Neural cell (in vitro differentiated cells): ENCODE measurements at regions not wholly inside any gene's neighbourhood (a gene's known extent, or its start where the extent isn't known, plus 50 kb on each side); places are given as distances from the start of the nearest gene placed in this dataset.

Experiments used
- H2AFZ ChIP-seq: fragments of 200-600, 300-800 bp; sonication (generic), shearing (Covaris generic); 2 replicates; pipeline ENCODE4 v1.6.0; 2014; ENCODE audit warnings: low read depth, mild to moderate bottlenecking, antibody characterized with exemption, low read length, moderate library complexity
- H3F3A ChIP-seq: fragments of 200-600 bp; shearing (Covaris generic); 2 replicates; pipeline ENCODE4 v1.6.1; 2016; ENCODE audit warnings: mild to moderate bottlenecking, moderate library complexity, mixed read lengths, antibody characterized with exemption, low read length; ENCODE audit not compliant: insufficient read depth, poor library complexity, severe bottlenecking
- H3K27ac ChIP-seq: fragments of 200-600, 300-800 bp; sonication (generic), shearing (Covaris generic); 2 replicates; pipeline ENCODE4 v1.5.1; 2014; ENCODE audit warnings: mild to moderate bottlenecking, low read length, moderate library complexity
- H3K27me3 ChIP-seq: fragments of 300-800, 200-600 bp; sonication (generic), shearing (Covaris generic); 2 replicates; pipeline ENCODE4 v1.6.0; 2014; ENCODE audit warnings: mild to moderate bottlenecking, low read depth, low read length, moderate library complexity; ENCODE audit not compliant: insufficient read depth
- H3K36me3 ChIP-seq: fragments of 300-800, 200-600 bp; sonication (generic), shearing (Covaris generic); 2 replicates; pipeline ENCODE4 v1.5.1; 2014; ENCODE audit warnings: mild to moderate bottlenecking, antibody characterized with exemption, low read length, moderate library complexity; ENCODE audit not compliant: insufficient read depth
- H3K4me2 ChIP-seq: fragments of 300-800, 200-600 bp; sonication (generic), shearing (Covaris generic); 2 replicates; pipeline ENCODE4 v1.6.0; 2014; ENCODE audit warnings: mild to moderate bottlenecking, low read length
- H3K4me3 ChIP-seq: fragments of 300-800, 200-600 bp; sonication (generic), shearing (Covaris generic); 2 replicates; pipeline ENCODE4 v1.5.1; 2014; ENCODE audit warnings: mild to moderate bottlenecking, low read length, moderate library complexity
- H3K79me2 ChIP-seq: fragments of 200-600 bp; shearing (Covaris generic); replicated peaks from 2 replicates; pipeline ENCODE4 v1.6.0; 2014; ENCODE audit warnings: mild to moderate bottlenecking, low read length, moderate library complexity; ENCODE audit not compliant: insufficient read depth
- H3K9ac ChIP-seq: fragments of 300-800, 200-600 bp; sonication (generic), shearing (Covaris generic); 2 replicates; pipeline ENCODE4 v1.6.1; 2016; ENCODE audit warnings: mild to moderate bottlenecking, low read length, mixed read lengths
- H3K9me2 ChIP-seq: fragments of 200-600 bp; shearing (Covaris generic); 2 replicates; pipeline ENCODE4 v1.6.1; 2016; ENCODE audit warnings: mild to moderate bottlenecking, low read length, mixed read lengths; ENCODE audit not compliant: insufficient read depth
- H3K9me3 ChIP-seq: fragments of 200-600, 300-800 bp; sonication (generic), shearing (Covaris generic); 2 replicates; pipeline ENCODE4 v1.6.1; 2016; ENCODE audit warnings: mild to moderate bottlenecking, mixed run types, low read length, moderate library complexity, mixed read lengths
- H4K20me1 ChIP-seq: fragments of 200-600 bp; shearing (Covaris generic); 2 replicates; pipeline ENCODE4 v1.6.1; 2016; ENCODE audit warnings: mild to moderate bottlenecking, mixed run types; ENCODE audit not compliant: insufficient read depth
- CTCF ChIP-seq: fragments of 450-650 bp; IDR thresholded peaks from 2 replicates; pipeline ENCODE4 v1.5.1; 2014; ENCODE audit warnings: antibody characterized with exemption, mild to moderate bottlenecking, moderate library complexity; ENCODE audit not compliant: poor library complexity, severe bottlenecking
- EP300 ChIP-seq: fragments of 450-650 bp; conservative IDR thresholded peaks from 2 replicates; pipeline ENCODE4 v1.6.1; 2014; ENCODE audit warnings: antibody characterized with exemption, mild to moderate bottlenecking, moderate library complexity; ENCODE audit not compliant: poor library complexity, severe bottlenecking
- EZH2 ChIP-seq: fragments of 200-600, 300-800 bp; shearing (Covaris generic), sonication (generic); IDR thresholded peaks from 2 replicates; pipeline ENCODE4 v1.6.1; 2014; ENCODE audit warnings: antibody characterized with exemption, low read length, borderline replicate concordance, mild to moderate bottlenecking; ENCODE audit not compliant: insufficient read depth, poor library complexity, severe bottlenecking
- MXI1 ChIP-seq: fragments of 450-650 bp; conservative IDR thresholded peaks from 2 replicates; pipeline ENCODE4 v1.6.1; 2014; ENCODE audit warnings: antibody characterized with exemption, mild to moderate bottlenecking; ENCODE audit not compliant: poor library complexity, severe bottlenecking
- POLR2AphosphoS5 ChIP-seq: IDR thresholded peaks from 2 replicates; pipeline ENCODE4 v1.6.1; 2012
- RAD21 ChIP-seq: fragments of 450-650 bp; conservative IDR thresholded peaks from 2 replicates; pipeline ENCODE4 v1.6.1; 2014; ENCODE audit warnings: antibody characterized with exemption, mild to moderate bottlenecking, moderate library complexity
- REST ChIP-seq: IDR thresholded peaks from 2 replicates; pipeline ENCODE4 v1.6.1; 2012; ENCODE audit warnings: borderline replicate concordance
- SMC3 ChIP-seq: fragments of 450-650 bp; conservative IDR thresholded peaks from 2 replicates; pipeline ENCODE4 v1.6.1; 2014; ENCODE audit warnings: antibody characterized with exemption, mild to moderate bottlenecking, moderate library complexity; ENCODE audit not compliant: poor library complexity
- TAF1 ChIP-seq: IDR thresholded peaks from 2 replicates; pipeline ENCODE4 v1.6.1; 2012; ENCODE audit warnings: low read depth

- H3F3A ChIP-seq: no peaks in the 10 kb centered on the region
- H3K27ac ChIP-seq: no peak overlapping the region
- H3K36me3 ChIP-seq: no peaks in the 10 kb centered on the region
- H4K20me1 ChIP-seq: no peaks in the 10 kb centered on the region
- H3K9me3 ChIP-seq: no peaks in the 10 kb centered on the region
- H2AFZ ChIP-seq: no peak overlapping the region
- no peak overlapping the region for H3K4me3 ChIP-seq
- H3K9me2 ChIP-seq: no peaks in the 10 kb centered on the region
- TF ChIP-seq REST (no peak), CTCF (no peak), RAD21 (no peak), EP300 (no peak), MXI1 (no peak)
- H3K4me2 ChIP-seq: no peak overlapping the region
- no peak overlapping the region for H3K9ac ChIP-seq
- H3K27me3 ChIP-seq: no peaks in the 10 kb centered on the region
- no peaks in the 10 kb centered on the region for H3K79me2 ChIP-seq
These were observed 156.3 kb downstream of the MEX3B start for GRCh38 chr15:81889485-81889881.

GRCh38 chr15:81888748-81889484 lies 156.9 kb downstream of the MEX3B start:
- Histone ChIP-seq H3K27me3 (no peaks in the 10 kb centered on the region), H3K27ac (no peak overlapping the region), H3K9ac (no peak overlapping the region), H4K20me1 (no peaks in the 10 kb centered on the region), H3K9me2 (no peaks in the 10 kb centered on the region), H3K79me2 (no peaks in the 10 kb centered on the region), H3F3A (no peaks in the 10 kb centered on the region), H3K36me3 (no peaks in the 10 kb centered on the region), H3K4me3 (no peak overlapping the region), H3K9me3 (no peaks in the 10 kb centered on the region), H2AFZ (no peak overlapping the region), H3K4me2 (no peak overlapping the region)
- TF ChIP-seq REST (no peak), POLR2AphosphoS5 (no peak), EZH2 (no peak), RAD21 (no peak), MXI1 (no peak), SMC3 (no peak), CTCF (no peak), TAF1 (no peak), EP300 (no peak)
